Gastrocnemius medialis (tissue), 4 donors: ENCODE measurements at regions not wholly inside any gene's neighbourhood (a gene's known extent, or its start where the extent isn't known, plus 50 kb on each side); places are given as distances from the start of the nearest gene placed in this dataset.

Source experiments
- CTCF ChIP-seq, 5 experiments: fragments of 450-650 bp in 3 of 5; fragments of 200-600 bp in 2 of 5; sonication (generic) in 2 of 5; IDR thresholded peaks in 4 of 5; conservative IDR thresholded peaks in 1 of 5; 1 replicate in 4 of 5; 2 replicates in 1 of 5; pipeline ENCODE4 v1.5.1; 2016 to 2019; ENCODE audit warnings: antibody characterized with exemption in 5 of 5, mild to moderate bottlenecking in 3 of 5, moderate library complexity in 3 of 5
- POLR2A ChIP-seq, 2 donors: fragments of 450-650 bp; IDR thresholded peaks; one replicate each; pipeline ENCODE4 v1.6.1; 2017; ENCODE audit warnings: antibody characterized with exemption in 2 of 2, mild to moderate bottlenecking in 2 of 2, moderate library complexity in 2 of 2

GRCh38 chr6:129940454-129941195 is 77.8 kb upstream of the L3MBTL3 start:
- no peak for TF ChIP-seq POLR2A (IDR thresholded peaks at IDR 0.05)
- no peak for TF ChIP-seq CTCF (IDR thresholded peaks at IDR 0.05 in 4 of 5, conservative IDR thresholded peaks at IDR 0.05 in 1 of 5)
